Upper lobe of left lung (tissue), 4 donors: ENCODE measurements at regions not wholly inside any gene's neighbourhood (a gene's known extent, or its start where the extent isn't known, plus 50 kb on each side); places are given as distances from the start of the nearest gene placed in this dataset.

ENCODE experiments used
- POLR2A ChIP-seq, 4 donors: fragments of 450-650 bp; IDR thresholded peaks; one replicate each; pipeline ENCODE4 v1.5.1; 2016 to 2017; ENCODE audit warnings: antibody characterized with exemption in 4 of 4, mild to moderate bottlenecking in 2 of 4
- POLR2AphosphoS5 ChIP-seq, 2 donors: sonication (generic); formaldehyde crosslinking; IDR thresholded peaks; one replicate each; pipeline ENCODE4 v1.5.1; 2017; ENCODE audit warnings: antibody characterized with exemption in 2 of 2
- TF ChIP-seq, protein P1 (sequence below), 6 experiments: fragments of 450-650 bp in 4 of 6; fragments of 200-600 bp in 2 of 6; sonication (generic) in 2 of 6; IDR thresholded peaks; one replicate each; pipeline ENCODE4 v1.5.1; 2016 to 2019; ENCODE audit warnings: antibody characterized with exemption in 6 of 6

DNA sequence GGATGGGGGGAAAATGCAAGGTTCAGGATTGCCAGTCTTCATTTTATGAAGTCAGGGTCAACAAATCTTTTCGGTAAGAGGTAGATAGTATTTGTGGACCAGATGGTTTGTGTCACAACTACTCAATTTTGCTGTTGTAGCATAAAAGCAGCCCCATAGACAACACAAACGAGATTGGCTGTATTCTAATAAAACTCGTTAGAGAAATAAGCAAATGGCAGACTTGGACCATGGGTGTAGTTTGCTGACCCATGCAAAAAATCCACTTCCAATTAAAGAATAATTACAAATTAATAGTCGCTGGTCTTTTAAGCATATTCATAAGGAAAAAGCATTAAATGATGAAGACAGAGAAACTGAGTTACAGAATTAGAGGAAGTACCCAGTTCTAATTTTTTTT lies 247.1 kb downstream of the CRPPA start:
- no peak for TF ChIP-seq POLR2A (IDR thresholded peaks at IDR 0.05)
- TF ChIP-seq, protein P1, sequence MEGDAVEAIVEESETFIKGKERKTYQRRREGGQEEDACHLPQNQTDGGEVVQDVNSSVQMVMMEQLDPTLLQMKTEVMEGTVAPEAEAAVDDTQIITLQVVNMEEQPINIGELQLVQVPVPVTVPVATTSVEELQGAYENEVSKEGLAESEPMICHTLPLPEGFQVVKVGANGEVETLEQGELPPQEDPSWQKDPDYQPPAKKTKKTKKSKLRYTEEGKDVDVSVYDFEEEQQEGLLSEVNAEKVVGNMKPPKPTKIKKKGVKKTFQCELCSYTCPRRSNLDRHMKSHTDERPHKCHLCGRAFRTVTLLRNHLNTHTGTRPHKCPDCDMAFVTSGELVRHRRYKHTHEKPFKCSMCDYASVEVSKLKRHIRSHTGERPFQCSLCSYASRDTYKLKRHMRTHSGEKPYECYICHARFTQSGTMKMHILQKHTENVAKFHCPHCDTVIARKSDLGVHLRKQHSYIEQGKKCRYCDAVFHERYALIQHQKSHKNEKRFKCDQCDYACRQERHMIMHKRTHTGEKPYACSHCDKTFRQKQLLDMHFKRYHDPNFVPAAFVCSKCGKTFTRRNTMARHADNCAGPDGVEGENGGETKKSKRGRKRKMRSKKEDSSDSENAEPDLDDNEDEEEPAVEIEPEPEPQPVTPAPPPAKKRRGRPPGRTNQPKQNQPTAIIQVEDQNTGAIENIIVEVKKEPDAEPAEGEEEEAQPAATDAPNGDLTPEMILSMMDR (IDR thresholded peaks at IDR 0.05) = no peak
- TF ChIP-seq POLR2AphosphoS5 (IDR thresholded peaks at IDR 0.05) = no peak
